Chondrocyte (in vitro differentiated cells): ENCODE measurements at regions not wholly inside any gene's neighbourhood (a gene's known extent, or its start where the extent isn't known, plus 50 kb on each side); places are given as distances from the start of the nearest gene placed in this dataset.

Experiments used
- DNase-seq: peaks from one replicate; pipeline ENCODE4 v3.0.0; 2021; ENCODE audit warnings: mixed read lengths, low spot score
- H3K27ac Mint-ChIP-seq: one replicate; pipeline ENCODE4 v1.8.0; 2021; ENCODE audit warnings: mild to moderate bottlenecking, moderate library complexity, mixed read lengths; ENCODE audit not compliant: unreplicated experiment
- H3K27me3 Mint-ChIP-seq: 2 replicates; pipeline ENCODE4 v1.8.0; 2021; ENCODE audit warnings: low read depth, mixed read lengths
- H3K36me3 Mint-ChIP-seq: 2 replicates; pipeline ENCODE4 v1.8.0; 2021; ENCODE audit warnings: low read depth, mixed read lengths
- H3K4me1 Mint-ChIP-seq: 2 replicates; pipeline ENCODE4 v1.8.0; 2021; ENCODE audit warnings: low read depth, mild to moderate bottlenecking, mixed read lengths
- H3K4me3 Mint-ChIP-seq: one replicate; pipeline ENCODE4 v1.8.0; 2021; ENCODE audit warnings: mild to moderate bottlenecking, moderate library complexity, mixed read lengths; ENCODE audit not compliant: unreplicated experiment
- H3K9me3 Mint-ChIP-seq: 2 replicates; pipeline ENCODE4 v1.8.0; 2021; ENCODE audit warnings: low read depth, mixed read lengths
- TF ChIP-seq, protein P1 (sequence below): fragments of 200-600 bp; sonication (generic); IDR thresholded peaks from 2 replicates; pipeline ENCODE4 v1.5.0; 2021; ENCODE audit warnings: antibody characterized with exemption, mild to moderate bottlenecking, moderate library complexity

DNA sequence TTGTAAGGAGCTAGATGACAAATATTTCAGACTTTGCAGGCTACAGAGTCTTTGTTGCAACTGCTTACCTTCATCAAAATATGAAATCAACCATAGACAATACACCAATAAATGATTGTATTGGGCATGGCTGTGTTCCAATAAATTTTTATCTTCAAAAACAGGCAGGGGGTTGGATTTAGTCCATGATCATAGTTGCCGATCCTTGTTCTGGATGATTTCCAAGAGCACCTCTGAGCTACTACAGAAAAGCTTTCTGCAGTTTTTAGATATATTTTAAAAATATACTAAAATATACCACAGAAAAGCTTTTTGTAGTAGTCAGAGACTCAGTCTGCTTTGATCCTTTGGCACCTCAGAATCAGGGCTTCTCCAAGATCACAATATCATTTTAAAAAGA, 145.0 kb downstream of the HTR1B start:
- TF ChIP-seq, protein P1, sequence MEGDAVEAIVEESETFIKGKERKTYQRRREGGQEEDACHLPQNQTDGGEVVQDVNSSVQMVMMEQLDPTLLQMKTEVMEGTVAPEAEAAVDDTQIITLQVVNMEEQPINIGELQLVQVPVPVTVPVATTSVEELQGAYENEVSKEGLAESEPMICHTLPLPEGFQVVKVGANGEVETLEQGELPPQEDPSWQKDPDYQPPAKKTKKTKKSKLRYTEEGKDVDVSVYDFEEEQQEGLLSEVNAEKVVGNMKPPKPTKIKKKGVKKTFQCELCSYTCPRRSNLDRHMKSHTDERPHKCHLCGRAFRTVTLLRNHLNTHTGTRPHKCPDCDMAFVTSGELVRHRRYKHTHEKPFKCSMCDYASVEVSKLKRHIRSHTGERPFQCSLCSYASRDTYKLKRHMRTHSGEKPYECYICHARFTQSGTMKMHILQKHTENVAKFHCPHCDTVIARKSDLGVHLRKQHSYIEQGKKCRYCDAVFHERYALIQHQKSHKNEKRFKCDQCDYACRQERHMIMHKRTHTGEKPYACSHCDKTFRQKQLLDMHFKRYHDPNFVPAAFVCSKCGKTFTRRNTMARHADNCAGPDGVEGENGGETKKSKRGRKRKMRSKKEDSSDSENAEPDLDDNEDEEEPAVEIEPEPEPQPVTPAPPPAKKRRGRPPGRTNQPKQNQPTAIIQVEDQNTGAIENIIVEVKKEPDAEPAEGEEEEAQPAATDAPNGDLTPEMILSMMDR = no peak
- no peaks in the 10 kb centered on the region for H3K9me3 Mint-ChIP-seq
- H3K27me3 Mint-ChIP-seq = peaks cover 2% of the 10 kb centered on the region
- H3K27ac Mint-ChIP-seq = no peak overlapping the region
- no peaks in the 10 kb centered on the region for H3K36me3 Mint-ChIP-seq
- DNase-seq = no peak
- no peak overlapping the region for H3K4me3 Mint-ChIP-seq
- no peaks in the 10 kb centered on the region for H3K4me1 Mint-ChIP-seq

DNA sequence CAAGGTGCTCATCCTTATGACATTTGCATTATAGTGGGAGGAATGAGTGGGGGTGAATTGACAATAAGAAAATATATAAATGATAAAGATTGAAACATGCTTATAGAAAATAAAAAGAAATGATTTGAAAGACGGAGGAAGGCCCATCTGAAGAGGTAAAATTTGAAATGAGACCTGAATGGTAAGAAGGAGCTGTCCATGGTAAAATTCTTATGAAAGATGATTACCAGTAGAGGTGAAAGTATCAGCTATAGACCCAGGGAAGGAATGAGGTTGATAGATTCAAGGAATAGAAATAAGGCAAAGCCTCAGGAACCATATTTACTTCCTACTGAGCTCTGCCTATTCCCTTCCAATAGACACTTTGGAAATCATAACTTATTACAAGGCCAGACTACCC, 149.7 kb downstream of the HTR1B start:
- Mint-ChIP-seq H3K4me3 (no peak overlapping the region), H3K9me3 (no peaks in the 10 kb centered on the region), H3K27ac (no peak overlapping the region), H3K4me1 (no peaks in the 10 kb centered on the region), H3K36me3 (no peaks in the 10 kb centered on the region), H3K27me3 (no peaks in the 10 kb centered on the region)
- TF ChIP-seq, protein P1 = no peak
- no peak for DNase-seq

DNA sequence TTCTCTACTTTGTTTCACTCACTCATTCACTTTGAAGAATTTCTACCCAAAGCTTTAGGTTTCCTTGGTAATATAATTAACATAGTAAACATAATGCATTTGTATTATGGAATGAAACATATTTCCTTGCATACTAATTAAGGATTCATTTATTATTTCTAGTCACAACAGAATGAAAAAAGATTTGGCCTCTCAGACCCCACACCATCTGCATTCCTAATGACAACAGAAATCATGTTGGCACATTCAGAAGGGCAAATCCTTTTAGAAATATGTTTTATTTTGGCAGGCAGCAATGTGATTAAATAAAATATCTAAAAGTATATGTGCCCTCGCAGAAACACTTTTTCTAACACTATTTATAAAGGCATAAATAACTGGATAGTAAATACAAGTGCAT, 163.4 kb downstream of the HTR1B start:
- no peaks in the 10 kb centered on the region for H3K27me3 Mint-ChIP-seq

DNA sequence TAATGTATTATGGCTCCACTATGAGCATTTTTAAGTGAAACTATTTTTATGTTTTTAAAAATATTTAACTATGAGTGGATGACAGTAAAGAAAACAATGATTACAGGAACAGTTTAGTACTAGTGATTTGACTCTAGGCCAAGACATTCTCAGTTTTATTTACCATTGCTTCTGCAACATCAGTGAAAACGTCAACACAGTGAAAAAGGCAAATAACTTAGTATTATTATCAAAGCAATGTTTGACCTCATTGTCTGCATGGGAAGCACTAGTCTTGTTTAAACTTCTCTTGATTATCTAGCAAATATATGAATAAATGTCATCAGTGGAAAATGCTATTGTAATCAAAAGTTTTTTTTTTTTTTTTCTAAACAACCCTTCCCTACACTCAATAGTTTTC, 165.0 kb downstream of the HTR1B start:
- TF ChIP-seq, protein P1 = no peak

More for the DNA sequence above, 163.4 kb downstream of the HTR1B start:
- peaks cover 1% of the 10 kb centered on the region for H3K36me3 Mint-ChIP-seq
- no peak overlapping the region for H3K4me3 Mint-ChIP-seq
- TF ChIP-seq, protein P1 = no peak
- peaks cover 25% of the 10 kb centered on the region for H3K9me3 Mint-ChIP-seq
- H3K27ac Mint-ChIP-seq = no peak overlapping the region
- no peaks in the 10 kb centered on the region for H3K4me1 Mint-ChIP-seq
- no peak for DNase-seq

DNA sequence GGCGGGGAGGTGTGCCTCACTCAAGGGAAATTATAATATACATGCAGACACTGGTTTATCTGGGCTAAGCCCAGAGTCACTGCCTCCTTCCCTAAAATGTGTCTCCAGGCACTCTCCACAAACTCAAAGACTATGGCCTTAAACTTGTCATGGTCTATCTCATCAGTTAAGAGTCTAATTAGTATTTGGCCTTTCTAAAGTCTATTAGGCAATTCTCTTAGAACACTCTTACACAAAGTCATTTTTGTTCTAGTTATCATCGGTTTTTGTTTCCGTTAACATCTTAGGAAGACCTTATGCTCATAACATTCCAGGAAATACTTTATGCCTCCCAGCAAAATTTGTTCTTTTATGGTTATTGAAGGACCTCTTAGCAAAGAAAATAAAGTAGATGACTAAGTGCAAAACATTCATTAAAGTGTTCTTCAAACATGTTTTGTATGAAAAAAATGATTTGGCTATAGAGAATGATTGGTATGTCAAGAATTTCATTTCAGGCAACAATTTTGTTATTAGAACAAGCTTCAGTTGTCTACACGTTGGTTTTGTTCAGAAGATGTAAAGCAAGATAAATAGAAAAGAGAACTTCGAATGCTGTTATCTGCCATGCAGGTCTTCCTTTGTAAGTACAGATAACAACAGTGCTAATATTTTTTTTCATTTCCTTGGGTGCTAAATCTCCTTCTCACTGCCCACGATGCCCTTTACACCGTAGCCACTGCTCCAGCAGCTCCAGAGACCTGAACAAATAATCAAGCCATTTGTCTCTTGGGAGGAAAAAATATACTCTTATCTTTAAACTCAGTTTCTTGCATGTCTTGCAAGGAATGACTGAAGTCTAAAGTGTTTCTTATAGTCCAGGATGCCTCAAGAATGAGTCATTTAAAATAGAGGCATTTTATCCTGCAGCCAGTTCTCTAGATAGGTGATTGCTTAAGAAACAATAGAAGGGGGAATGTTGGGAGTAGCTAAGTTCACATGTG, 170.4 kb downstream of the HTR1B start:
- Mint-ChIP-seq H3K9me3 (peaks cover 8% of the 10 kb centered on the region), H3K36me3 (peaks cover 1% of the 10 kb centered on the region), H3K27ac (peak overlapping the region; percentile 90), H3K4me3 (no peak overlapping the region), H3K4me1 (peaks cover 24% of the 10 kb centered on the region), H3K27me3 (no peaks in the 10 kb centered on the region)
- DNase-seq = no peak
- TF ChIP-seq, protein P1 = no peak

More for the DNA sequence above, 165.0 kb downstream of the HTR1B start:
- Mint-ChIP-seq H3K27ac (no peak overlapping the region), H3K9me3 (peaks cover 11% of the 10 kb centered on the region), H3K4me1 (peaks cover 7% of the 10 kb centered on the region), H3K4me3 (no peak overlapping the region), H3K27me3 (no peaks in the 10 kb centered on the region), H3K36me3 (peaks cover 1% of the 10 kb centered on the region)
- no peak for DNase-seq
